EL (cell line): ENCODE measurements at regions not wholly inside any gene's neighbourhood (a gene's known extent, or its start where the extent isn't known, plus 50 kb on each side); places are given as distances from the start of the nearest gene placed in this dataset.
"Not testable (repeated sequence)": the region's sequence is repeated elsewhere in the genome, so short reads cannot be mapped to it uniquely, and the experiment has no call there.

Experiments used
- DNase-seq: peaks from one replicate; pipeline ENCODE4 v3.0.0-alpha.2; 2016

- no peak for DNase-seq
Measured at GRCh38 chr1:190679454-190679853, 201.8 kb upstream of the BRINP3 start.

DNA sequence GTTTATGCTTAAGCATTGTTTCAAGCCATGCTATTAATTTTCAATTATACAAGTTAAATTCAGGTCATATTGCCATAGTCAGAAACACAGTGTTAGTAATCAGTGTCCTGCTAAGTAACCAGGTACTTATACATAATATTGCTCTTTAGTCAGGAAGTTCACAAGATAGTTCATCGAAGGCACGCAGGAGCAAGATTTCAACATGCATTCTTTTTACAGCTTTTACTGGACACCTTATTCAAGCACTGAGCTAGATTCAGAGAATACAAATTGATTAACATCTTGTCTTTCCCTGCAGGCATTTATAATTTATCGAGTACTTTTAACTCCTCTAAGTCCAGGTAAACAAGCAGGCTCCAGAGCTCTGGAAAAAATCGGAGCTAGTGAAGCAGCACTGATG, 202.3 kb upstream of the BRINP3 start:
- no peak for DNase-seq

- DNase-seq = no peak
Measured at GRCh38 chr1:190685676-190686075, 208.0 kb upstream of the BRINP3 start.

DNA sequence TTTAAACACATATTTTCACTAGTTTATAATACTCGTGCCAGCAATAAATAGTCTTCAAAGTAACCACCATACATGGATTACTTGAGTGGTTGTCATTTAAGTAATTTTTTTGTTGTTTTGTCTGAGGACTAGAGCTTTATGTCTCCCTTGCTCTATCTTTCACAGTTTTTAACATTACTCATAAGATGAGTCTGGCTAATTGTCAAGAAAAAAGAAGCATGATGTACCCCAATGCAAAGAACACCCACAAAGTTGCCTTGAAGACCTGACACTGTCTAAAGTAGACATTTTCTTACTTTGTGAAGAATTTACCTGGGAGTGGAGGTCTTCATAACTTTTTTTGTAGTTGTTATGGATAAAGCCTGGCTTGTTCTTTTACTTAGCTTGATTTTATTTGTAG, 210.4 kb upstream of the BRINP3 start:
- DNase-seq = no peak

GRCh38 chr1:190698488-190698887, 220.8 kb upstream of the BRINP3 start:
- DNase-seq = not testable (repeated sequence)

GRCh38 chr1:190699165-190699564, 221.5 kb upstream of the BRINP3 start:
- DNase-seq = no peak

DNA sequence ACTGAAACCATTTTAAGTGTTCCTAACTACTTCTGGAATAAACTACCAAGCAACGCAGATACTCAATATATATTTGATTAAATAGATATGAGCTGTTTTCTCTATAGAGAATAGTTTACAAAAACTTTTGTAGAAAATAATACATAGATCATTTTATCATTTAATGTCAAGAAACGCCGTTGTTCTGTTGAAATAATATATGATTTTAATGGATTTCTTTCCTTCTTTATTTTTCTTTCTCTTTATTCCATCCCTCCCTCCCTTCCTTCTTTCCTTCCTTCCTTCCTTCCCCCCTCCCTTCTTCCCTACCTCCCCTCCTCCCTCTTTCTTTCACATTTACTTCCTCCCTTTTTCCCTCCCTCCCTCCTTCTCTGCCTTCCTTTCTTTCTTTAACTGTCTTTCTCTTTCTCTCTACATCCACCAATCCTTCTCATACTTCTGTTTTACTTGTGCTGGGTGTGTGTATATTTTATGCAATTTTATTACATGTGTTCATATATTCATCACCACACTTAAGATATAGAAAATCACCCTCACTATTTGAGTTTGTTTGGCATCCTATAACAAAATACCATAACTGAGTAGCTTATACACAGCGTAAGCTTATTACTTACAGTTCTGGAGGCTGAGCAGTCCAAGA, 230.9 kb upstream of the BRINP3 start:
- DNase-seq = no peak

- no peak for DNase-seq
Measured at GRCh38 chr1:190711069-190711468, 233.4 kb upstream of the BRINP3 start.

DNA sequence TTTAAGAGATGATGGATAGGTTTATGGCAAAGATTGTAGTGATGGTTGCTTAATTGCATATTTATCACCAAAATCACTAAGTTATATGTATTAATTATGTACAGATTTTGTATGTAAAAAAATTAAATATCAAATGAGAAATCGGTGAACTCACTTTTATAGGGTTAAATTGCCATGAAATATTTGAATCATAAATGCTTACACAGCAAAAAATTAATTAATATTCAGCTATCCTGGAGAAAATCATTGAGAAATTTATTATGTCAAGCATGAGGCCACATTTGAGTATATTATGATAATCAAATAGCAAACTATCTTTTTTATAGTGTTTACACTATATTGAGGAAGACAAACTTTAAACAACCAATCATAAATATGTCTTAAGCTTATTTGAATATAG, 239.4 kb upstream of the BRINP3 start:
- no peak for DNase-seq

- DNase-seq = no peak
Measured at GRCh38 chr1:190736971-190737590, 259.4 kb upstream of the BRINP3 start.

GRCh38 chr1:190738317-190738716, 260.7 kb upstream of the BRINP3 start:
- DNase-seq = peak; percentile 18

DNA sequence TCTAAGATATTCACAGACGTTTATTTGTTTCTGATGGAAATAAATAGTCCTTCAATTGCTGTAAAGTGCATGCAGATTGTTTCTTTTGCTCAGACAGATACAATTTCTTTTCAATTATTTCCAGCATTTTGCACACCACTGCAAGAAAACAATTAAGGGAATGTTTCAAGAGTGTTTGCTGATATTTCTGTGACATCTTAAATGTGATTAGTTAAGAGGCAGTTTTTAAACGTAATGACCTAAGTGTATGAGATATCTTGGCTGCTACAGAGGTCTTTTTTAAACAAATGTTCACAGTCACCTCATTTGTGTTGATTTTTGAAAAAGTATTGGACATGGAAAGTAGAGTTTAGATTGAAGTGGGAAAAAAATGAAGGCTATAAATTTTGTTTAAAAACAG, 262.3 kb upstream of the BRINP3 start:
- DNase-seq = no peak

DNA sequence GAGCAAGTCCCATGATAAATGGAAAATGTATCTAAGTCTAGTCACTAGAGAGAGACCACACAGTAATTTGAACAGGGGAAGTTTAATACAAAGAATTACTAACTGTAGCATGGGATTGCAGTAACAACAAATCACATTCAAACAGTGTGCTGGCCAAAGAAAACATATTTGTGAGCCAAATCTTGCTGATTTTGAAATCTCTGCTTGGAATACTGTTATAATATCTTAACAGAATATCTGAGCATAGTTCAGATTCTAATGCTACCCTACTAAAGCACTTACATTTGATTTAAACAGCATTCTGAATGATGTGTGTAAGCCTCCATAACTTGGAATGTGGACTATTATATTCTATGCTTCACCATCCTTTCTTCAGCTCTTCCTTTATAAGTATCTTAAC, 270.0 kb upstream of the BRINP3 start:
- peak; percentile 1 for DNase-seq

DNA sequence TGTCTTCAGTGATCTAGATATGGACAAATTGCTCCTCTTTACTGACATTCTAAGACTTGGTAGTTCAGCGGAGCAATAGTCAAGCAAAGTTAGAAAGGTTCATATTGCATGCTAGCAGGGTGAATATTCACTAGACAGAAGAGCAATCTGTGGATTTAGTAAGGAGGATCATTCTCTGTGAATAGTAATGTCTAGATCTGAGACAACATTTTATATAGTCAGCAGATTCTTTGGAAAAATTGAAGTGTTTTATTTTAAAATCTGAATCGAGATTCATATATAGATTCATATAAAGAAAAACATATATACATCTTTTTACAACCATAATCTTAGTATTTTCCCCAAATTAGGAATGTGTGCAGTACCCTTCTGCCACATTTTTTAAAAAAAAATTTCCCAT, 274.5 kb upstream of the BRINP3 start:
- no peak for DNase-seq

GRCh38 chr1:190754666-190755065, 277.0 kb upstream of the BRINP3 start:
- peak; percentile 11 for DNase-seq

DNA sequence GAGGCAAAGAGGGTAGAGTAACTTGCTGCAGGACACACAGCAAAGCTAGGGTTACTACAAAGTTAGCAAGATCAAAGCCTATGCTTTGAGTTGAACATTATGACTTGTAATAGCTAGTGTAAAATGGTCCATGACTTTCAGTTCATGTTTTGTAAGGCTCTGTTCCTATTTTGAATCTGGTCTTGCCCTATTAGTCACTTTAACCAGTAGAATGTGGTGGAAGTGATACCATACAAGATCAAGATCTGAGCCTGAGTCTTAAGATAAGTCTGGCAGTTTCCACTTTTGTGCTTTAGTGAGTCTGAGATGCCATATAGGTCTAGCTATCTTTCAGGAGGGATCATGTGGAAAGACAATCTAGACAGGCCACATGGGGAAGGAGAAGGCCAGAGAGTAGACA, 282.1 kb upstream of the BRINP3 start:
- no peak for DNase-seq

DNA sequence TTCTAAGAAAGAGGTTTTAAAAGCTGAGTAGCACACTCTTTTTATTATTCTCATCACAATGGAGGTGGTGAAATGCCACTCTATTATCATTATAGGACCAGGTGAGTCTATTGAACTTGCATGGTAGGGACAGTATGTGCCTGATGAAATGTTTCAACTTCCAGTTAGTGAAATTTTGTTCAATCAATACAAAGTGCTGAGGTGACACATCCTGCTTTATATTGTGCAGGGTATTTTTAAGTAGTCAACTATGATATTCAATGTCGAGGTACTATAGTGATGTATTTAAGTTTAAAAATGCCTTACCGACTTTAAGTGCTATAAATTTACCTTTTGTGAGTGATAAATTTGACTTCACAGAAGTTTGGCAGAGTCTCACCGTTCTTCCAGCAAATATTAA, 284.7 kb upstream of the BRINP3 start:
- no peak for DNase-seq

DNA sequence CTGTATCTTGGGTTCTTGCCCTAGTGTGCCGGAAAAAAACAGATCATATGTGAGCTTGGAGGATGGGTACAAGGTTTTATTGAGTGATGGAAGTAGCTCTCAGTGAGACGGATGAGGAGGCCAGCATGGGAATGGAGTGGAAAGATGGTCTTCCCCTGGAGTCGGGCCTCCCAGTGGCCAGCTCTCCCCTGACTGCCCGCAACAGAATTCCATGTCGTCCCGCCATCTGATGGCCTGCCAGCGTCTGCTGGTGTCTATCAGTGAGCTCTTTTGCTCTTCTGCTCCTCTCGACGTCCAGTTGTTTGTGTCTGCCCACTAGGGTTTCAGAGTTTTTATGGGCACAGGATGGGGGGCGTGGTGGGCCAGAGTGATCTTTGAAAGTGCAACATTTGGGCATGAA, 315.2 kb upstream of the BRINP3 start:
- no peak for DNase-seq

DNA sequence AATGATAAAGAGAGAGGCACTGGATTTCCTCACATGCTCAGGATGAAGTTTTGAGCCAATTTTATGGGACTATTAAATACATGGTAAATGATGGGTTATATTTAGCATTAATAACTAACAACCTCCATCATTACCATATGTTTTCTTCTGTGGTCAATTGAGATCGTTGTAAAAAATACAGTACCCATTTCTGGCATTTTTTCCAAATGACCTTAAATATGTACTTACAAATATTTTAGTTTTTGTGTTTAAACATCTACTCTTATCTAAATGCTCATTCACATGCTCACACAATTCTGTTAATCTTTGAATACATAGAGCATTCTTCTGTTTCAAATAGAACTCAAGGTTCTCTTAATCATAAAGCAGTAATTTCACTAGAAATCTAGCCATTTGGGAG, 330.0 kb upstream of the BRINP3 start:
- no peak for DNase-seq

DNA sequence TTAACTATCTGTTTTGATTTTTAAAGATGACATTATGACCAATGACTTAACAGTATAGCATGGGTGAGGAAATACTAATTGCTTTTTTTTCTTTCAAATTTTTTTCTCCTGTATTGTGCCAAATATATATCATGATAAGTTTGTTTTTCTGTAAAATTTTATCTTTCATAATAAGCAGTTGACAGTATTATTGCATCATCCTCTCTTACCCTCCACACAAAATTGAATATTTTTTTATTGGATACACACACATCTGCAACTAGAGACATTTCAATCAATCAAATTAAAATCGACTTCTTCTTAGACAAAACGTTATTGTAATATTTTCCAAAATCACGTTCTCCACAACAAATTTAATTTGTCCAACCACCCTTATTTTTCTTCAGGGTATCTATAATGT, 330.4 kb upstream of the BRINP3 start:
- no peak for DNase-seq

- DNase-seq = no peak
Measured at GRCh38 chr1:190809312-190809711, 331.6 kb upstream of the BRINP3 start.

DNA sequence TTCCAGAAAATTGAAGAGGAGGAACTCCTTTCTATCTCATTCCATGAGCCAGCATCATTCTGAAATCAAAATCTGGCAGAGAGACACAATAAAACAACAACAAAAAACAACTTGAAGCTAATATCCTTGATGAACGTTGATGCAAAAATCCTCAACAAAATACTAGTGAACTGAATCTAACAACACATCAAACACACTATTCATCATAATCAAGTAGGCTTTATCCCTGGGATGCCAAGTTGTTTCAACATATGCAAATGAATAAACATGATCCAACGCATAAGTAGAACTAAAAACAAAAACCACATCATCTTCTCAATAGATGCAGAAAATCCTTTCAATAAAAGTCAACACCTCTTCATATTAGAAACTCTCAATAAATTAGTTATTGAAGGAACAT, 335.3 kb upstream of the BRINP3 start:
- no peak for DNase-seq

GRCh38 chr1:190832511-190832910, 354.8 kb upstream of the BRINP3 start:
- no peak for DNase-seq

GRCh38 chr1:190835658-190836057, 358.0 kb upstream of the BRINP3 start:
- no peak for DNase-seq

DNA sequence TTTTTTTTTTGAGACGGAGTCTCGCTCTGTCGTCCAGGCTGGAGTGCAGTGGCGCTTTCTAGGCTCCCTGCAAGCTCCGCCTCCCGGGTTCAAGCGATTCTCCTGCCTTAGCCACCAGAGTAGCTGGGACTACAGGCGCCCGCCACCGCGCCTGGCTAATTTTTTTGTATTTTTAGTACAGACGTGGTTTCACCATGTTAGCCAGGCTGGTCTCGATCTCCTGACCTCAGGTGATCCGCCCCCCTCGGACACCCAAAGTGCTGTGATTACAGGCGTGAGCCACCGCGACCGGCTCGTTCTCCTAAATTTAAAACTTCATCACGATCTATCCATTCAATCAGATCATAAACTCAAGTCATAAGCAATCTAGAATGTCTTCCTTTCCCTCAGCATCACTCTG, 359.5 kb upstream of the BRINP3 start:
- not testable (repeated sequence) for DNase-seq
